CD4-positive, alpha-beta T cell treated with Interleukin-2 at 100 ng/mL for 4 hours (primary cell): ENCODE measurements at regions not wholly inside any gene's neighbourhood (a gene's known extent, or its start where the extent isn't known, plus 50 kb on each side); places are given as distances from the start of the nearest gene placed in this dataset.

Source experiments
- DNase-seq: peaks from one replicate; pipeline ENCODE4 v3.0.0-alpha.2; 2020; ENCODE audit warnings: low spot score

GRCh38 chr1:56442290-56442877 is 137.0 kb downstream of the PLPP3 start:
- DNase-seq, result no peak

- DNase-seq, result no peak
Measured at GRCh38 chr1:56441601-56442000, 137.8 kb downstream of the PLPP3 start.

GRCh38 chr1:56439610-56440264 is 139.6 kb downstream of the PLPP3 start:
- DNase-seq, result no peak

- no peak for DNase-seq
Measured at GRCh38 chr1:56438901-56439551, 140.3 kb downstream of the PLPP3 start.

GRCh38 chr1:56437959-56438358 is 141.4 kb downstream of the PLPP3 start:
- DNase-seq, result no peak

GRCh38 chr1:56436912-56437417 is 142.4 kb downstream of the PLPP3 start:
- DNase-seq, result no peak

GRCh38 chr1:56436296-56436695 is 143.1 kb downstream of the PLPP3 start:
- no peak for DNase-seq

GRCh38 chr1:56435434-56436262 is 143.7 kb downstream of the PLPP3 start:
- DNase-seq, result no peak

GRCh38 chr1:56434740-56435139 is 144.6 kb downstream of the PLPP3 start:
- DNase-seq, result no peak

- DNase-seq, result no peak
Measured at GRCh38 chr1:56434025-56434424, 145.3 kb downstream of the PLPP3 start.

- DNase-seq, result no peak
Measured at GRCh38 chr1:56433056-56433577, 146.2 kb downstream of the PLPP3 start.

GRCh38 chr1:56432166-56432971 is 147.0 kb downstream of the PLPP3 start:
- no peak for DNase-seq

GRCh38 chr1:56430141-56430839 is 149.1 kb downstream of the PLPP3 start:
- DNase-seq, result no peak

GRCh38 chr1:56429288-56429687 is 150.1 kb downstream of the PLPP3 start:
- no peak for DNase-seq

GRCh38 chr1:56426587-56427381 is 152.6 kb downstream of the PLPP3 start:
- DNase-seq, result no peak

GRCh38 chr1:56425494-56426037 is 153.8 kb downstream of the PLPP3 start:
- DNase-seq, result no peak

- DNase-seq, result no peak
Measured at GRCh38 chr1:56424744-56425493, 154.4 kb downstream of the PLPP3 start.

GRCh38 chr1:56423716-56424115 is 155.6 kb downstream of the PLPP3 start:
- DNase-seq, result no peak

GRCh38 chr1:56418151-56418631 is 161.2 kb downstream of the PLPP3 start:
- no peak for DNase-seq
